Activated naive CD4-positive, alpha-beta T cell treated with anti-CD3 and anti-CD28 coated beads, Interleukin-2, amount 10 ng/mL, durations not matched to agents 7 days and 5 days (primary cell): ENCODE measurements at regions not wholly inside any gene's neighbourhood (a gene's known extent, or its start where the extent isn't known, plus 50 kb on each side); places are given as distances from the start of the nearest gene placed in this dataset.

ENCODE experiments used
- CTCF ChIA-PET: fragments of 350-600 bp; sonication (Branson Sonifier 250); formaldehyde crosslinking; loops from one replicate; lab custom pipeline; 2021; ENCODE audit warnings: antibody characterized with exemption; lab: Charles Lee
- DNase-seq: peaks from one replicate; pipeline ENCODE4 v3.0.0-alpha.2; 2020
- H3K27ac Mint-ChIP-seq: one replicate; pipeline ENCODE4 v1.8.0; 2021; ENCODE audit warnings: mild to moderate bottlenecking, moderate library complexity, mixed read lengths
- H3K27me3 Mint-ChIP-seq: one replicate; pipeline ENCODE4 v1.8.0; 2021; ENCODE audit warnings: mild to moderate bottlenecking, mixed read lengths
- H3K36me3 Mint-ChIP-seq: one replicate; pipeline ENCODE4 v1.8.0; 2021; ENCODE audit warnings: mixed read lengths
- H3K4me1 Mint-ChIP-seq: one replicate; pipeline ENCODE4 v1.8.0; 2021; ENCODE audit warnings: mixed read lengths
- H3K4me3 Mint-ChIP-seq: one replicate; pipeline ENCODE4 v1.8.0; 2021; ENCODE audit warnings: mild to moderate bottlenecking, moderate library complexity, mixed read lengths
- H3K9me3 Mint-ChIP-seq: one replicate; pipeline ENCODE4 v1.8.0; 2021; ENCODE audit warnings: mixed read lengths

DNA sequence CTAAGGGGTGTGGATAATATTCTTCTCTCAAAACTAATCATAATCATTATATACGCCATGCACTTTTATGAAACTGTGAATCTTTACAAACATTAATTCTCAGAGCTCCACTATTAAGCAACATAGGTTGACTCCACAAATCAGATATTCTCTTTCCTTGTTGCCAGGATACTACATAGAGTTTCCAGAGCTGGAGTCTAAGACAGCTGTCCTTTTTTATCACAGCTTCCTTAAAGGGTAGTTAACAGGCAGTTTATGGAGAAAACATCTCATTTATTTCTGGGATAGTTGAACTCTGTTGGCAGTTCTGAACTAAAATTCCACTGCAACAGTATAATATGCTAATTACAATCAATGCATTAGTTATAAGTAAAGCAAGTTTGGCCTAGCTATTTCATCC lies 152.1 kb upstream of the PPP1R2C start:
- H3K36me3 Mint-ChIP-seq: peaks cover 8% of the 10 kb centered on the region
- CTCF ChIA-PET: no interaction called here
- no peak for DNase-seq
- no peak overlapping the region for H3K4me3 Mint-ChIP-seq
- H3K27me3 Mint-ChIP-seq: peaks cover 4% of the 10 kb centered on the region
- peaks cover 19% of the 10 kb centered on the region for H3K4me1 Mint-ChIP-seq
- peaks cover 5% of the 10 kb centered on the region for H3K9me3 Mint-ChIP-seq
- no peak overlapping the region for H3K27ac Mint-ChIP-seq

DNA sequence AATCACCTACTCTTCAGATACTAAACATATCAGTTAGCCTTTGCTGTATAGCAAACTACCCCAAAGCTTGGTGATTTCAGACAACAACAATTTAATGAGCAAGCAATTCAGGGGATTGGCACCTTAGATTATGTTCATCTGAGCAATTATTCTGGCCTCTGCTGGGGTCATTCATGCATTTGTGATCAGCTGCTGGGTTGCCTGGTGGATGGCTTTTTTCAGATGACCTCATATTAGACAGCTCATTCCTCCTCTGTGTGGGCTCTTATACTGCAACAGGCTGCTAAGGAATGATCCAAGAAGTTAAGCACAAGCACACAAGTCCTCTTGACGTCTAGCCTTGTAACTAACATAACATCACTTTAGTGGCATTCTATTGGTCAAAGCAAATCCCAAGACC lies 153.0 kb upstream of the PPP1R2C start:
- Mint-ChIP-seq H3K36me3 (peaks cover 8% of the 10 kb centered on the region), H3K27ac (no peak overlapping the region), H3K9me3 (peaks cover 3% of the 10 kb centered on the region), H3K4me3 (no peak overlapping the region), H3K4me1 (peaks cover 22% of the 10 kb centered on the region), H3K27me3 (peaks cover 4% of the 10 kb centered on the region)
- CTCF ChIA-PET: no interaction called here
- no peak for DNase-seq

DNA sequence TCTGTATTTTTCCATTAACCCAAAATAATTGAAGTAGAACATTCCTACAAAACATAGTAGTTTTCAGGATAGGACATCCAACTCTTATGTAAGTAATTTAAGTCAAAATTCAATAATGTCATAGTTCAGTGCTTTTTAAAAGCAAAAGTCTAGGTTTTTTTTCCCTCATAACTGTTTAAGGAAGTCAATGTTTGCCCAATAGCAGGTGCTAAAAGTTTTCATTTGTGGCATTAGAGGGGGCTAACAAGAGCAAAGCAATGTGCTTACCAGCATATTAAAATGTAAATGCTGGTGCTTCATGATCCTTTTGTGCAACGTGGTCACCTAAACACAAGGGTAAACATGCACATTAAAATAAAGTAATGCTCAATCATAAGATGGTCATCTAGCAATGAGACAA lies 155.2 kb upstream of the PPP1R2C start:
- CTCF ChIA-PET: no interaction called here
- Mint-ChIP-seq H3K9me3 (peaks cover 3% of the 10 kb centered on the region), H3K4me3 (no peak overlapping the region)

DNA sequence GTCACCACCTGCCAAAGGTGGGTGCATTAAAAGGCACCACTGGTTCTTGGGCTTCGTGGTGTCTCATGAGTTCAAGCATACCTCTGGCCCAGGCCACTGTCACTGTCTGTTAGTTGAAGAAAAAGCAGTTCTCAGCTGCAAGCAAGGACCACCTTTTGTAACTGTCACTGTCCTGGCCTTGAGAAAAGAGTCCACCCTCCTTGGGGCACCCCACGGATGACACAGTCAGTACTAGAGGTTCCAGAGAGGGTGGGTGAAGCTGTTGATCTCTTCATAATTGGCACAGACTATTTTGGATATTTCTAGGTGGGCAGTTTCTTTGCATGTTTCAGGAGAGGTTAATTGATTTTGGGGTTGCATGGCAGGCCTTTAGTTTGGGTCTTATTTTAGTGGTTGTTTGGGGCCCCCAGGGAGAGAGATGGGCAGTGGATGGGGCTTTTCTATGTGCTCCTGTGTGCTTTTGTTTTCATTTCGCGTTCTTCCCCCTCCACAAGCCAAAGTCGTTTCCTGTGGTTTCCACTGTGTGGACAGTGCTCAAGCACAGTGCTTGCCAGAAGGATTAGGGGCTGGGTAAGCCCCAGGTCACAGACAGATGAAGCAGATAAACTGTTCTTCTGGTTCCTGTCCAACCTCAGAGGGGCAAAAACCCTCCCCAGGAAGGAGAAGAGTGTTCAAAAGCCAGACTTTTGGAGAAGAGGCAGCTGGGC lies 156.2 kb upstream of the PPP1R2C start:
- CTCF ChIA-PET: no interaction called here
- Mint-ChIP-seq H3K36me3 (peaks cover 5% of the 10 kb centered on the region), H3K9me3 (peaks cover 8% of the 10 kb centered on the region), H3K4me3 (no peak overlapping the region), H3K4me1 (peaks cover 25% of the 10 kb centered on the region), H3K27me3 (no peaks in the 10 kb centered on the region), H3K27ac (peak overlapping the region; percentile 83)
- DNase-seq: peak; percentile 57

More for the DNA sequence above, 155.2 kb upstream of the PPP1R2C start:
- Mint-ChIP-seq H3K27ac (peak overlapping the region; percentile 49), H3K36me3 (peaks cover 8% of the 10 kb centered on the region), H3K27me3 (peaks cover 1% of the 10 kb centered on the region), H3K4me1 (peaks cover 22% of the 10 kb centered on the region)
- DNase-seq: no peak

DNA sequence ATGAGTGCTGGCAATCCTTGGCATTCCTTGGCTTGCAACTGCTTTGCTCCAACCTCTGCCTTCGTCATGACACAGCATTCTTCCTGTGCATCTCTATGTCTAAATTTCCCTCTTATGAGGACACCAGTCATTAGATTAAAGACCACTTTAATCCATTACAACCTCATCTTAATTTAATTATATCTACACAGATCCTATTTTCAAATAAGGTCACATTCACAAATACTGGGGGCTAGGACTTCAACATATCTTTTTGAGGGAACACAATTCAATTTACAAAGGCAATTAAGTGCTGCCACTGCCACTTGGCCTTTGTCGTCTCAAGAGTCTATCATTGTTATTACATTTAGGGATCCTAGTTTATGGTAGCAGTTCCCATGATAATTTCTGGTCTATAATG lies 163.7 kb upstream of the PPP1R2C start:
- Mint-ChIP-seq H3K9me3 (peaks cover 11% of the 10 kb centered on the region), H3K27me3 (no peaks in the 10 kb centered on the region), H3K4me3 (no peak overlapping the region), H3K4me1 (peaks cover 72% of the 10 kb centered on the region), H3K27ac (peak overlapping the region; percentile 96), H3K36me3 (peaks cover 12% of the 10 kb centered on the region)
- CTCF ChIA-PET: no interaction called here
- DNase-seq: no peak

DNA sequence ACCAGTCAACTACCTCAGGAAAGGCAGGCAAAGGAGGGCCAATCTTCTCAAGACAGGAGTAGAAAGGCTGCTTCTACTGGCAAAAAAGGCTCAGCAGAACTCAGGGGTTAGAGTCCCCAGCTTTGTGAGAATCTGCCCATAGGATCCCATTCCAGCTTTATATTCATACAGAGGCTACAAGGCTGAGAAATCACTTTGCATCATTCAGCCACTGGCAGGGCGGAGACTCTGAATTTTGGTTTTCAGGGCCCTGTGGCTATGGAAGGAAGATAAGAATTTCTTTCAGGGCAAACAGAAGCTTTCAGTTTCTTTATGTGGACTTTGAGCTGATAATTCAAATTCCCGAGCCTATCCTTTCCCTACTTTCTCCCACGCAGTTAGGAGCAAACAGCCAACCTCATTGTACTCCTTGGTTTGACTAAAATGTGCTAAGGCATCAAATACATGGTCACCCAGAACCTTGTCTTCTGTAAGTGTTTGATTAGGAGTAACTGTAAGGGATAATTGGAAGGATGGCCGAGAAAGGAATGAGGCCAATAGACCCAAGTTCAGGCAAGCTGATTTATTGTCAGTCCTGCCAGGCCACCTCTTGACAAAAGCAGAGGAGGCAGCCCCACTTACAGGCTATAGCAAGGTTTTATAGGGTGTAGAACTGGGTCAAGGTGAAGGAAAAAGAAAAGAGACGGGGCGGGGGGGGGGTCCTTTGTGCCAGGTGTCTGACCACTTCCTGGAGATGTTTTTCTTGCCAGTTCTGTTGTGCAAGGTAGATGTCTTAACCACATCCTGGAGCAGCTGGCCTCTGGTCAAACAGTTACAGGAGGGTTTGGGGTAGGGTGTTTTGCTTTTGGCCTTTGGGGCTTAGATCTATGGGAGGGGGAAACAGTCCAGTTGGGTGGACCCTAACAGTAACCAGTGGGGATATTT lies 165.3 kb upstream of the PPP1R2C start:
- Mint-ChIP-seq H3K27ac (peak overlapping the region; percentile 96), H3K4me1 (peaks cover 87% of the 10 kb centered on the region), H3K27me3 (no peaks in the 10 kb centered on the region), H3K4me3 (peak overlapping the region; percentile 54), H3K9me3 (peaks cover 16% of the 10 kb centered on the region), H3K36me3 (peaks cover 19% of the 10 kb centered on the region)
- DNase-seq: peak; percentile 59
- CTCF ChIA-PET: interaction anchor here (1.1 kb wide), 1 partner anchor 1162 kb away, joined by 3 read pairs; no protein-coding TSS in a partner anchor

DNA sequence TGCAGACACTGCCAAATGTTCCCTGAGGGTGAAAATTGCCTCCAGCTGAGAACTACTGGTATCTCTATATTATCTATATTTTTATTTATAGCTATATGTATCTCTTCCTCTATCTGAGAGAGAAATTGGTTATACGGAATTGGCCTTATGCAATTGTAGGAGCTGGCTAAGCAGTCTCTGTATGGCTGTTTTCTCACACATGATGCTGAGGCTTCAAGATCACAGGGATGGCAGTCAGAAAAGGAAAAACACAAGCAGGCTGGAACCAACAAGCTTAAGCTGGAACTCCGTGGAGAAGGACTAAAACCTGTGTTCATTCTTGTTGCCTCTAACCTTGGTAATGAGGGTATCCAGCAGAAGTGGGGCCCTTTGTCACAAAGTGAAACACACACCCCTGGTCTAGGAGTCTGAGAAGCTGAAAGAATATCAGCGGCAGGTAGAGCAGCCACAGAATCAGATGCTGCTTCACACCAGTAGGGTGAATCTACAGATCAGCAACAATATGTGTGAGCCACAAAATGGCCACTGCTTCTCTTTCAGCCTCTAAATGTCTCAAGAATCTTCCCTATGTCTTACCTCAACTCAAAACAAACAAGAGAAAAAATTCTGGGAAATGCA lies 166.5 kb upstream of the PPP1R2C start:
- no peaks in the 10 kb centered on the region for H3K27me3 Mint-ChIP-seq
- no peak overlapping the region for H3K4me3 Mint-ChIP-seq
- peaks cover 24% of the 10 kb centered on the region for H3K36me3 Mint-ChIP-seq
- peak overlapping the region; percentile 96 for H3K27ac Mint-ChIP-seq
- CTCF ChIA-PET: no interaction called here
- peak; percentile 32 for DNase-seq
- peaks cover 15% of the 10 kb centered on the region for H3K9me3 Mint-ChIP-seq
- peaks cover 92% of the 10 kb centered on the region for H3K4me1 Mint-ChIP-seq

DNA sequence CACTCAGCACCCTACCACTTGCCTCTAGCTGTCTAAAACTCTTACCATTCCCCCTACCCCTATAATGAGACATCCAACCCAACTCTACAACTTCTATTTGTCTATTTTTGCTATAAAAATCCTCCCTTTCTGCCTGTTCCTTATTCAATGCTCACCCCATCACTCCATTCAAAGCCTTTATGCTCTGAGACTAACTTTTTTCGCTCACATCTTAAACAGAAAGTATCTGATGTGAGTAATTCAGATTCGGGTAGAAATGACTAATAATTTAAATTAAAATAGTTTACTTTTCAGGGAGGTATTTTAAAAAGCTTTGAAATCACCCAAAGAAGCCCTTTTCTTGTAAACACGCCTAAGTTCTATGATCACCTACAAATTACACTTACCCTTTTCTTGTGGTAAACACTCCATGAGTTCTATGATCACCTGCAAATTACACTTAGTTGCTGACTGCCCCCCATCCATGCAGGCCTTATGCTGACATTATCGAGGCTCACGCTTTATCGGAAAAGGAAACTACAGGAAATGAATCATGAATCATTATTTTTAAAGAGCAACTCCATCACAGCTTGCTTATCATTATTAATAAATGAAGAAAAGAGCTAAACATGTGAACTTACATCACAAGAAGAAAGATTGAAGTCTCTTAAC lies 168.7 kb upstream of the PPP1R2C start:
- no peaks in the 10 kb centered on the region for H3K27me3 Mint-ChIP-seq
- peaks cover 15% of the 10 kb centered on the region for H3K9me3 Mint-ChIP-seq
- peaks cover 75% of the 10 kb centered on the region for H3K4me1 Mint-ChIP-seq
- H3K36me3 Mint-ChIP-seq: peaks cover 18% of the 10 kb centered on the region
- H3K27ac Mint-ChIP-seq: peak overlapping the region; percentile 96
- CTCF ChIA-PET: no interaction called here
- H3K4me3 Mint-ChIP-seq: peak overlapping the region; percentile 19
- no peak for DNase-seq

DNA sequence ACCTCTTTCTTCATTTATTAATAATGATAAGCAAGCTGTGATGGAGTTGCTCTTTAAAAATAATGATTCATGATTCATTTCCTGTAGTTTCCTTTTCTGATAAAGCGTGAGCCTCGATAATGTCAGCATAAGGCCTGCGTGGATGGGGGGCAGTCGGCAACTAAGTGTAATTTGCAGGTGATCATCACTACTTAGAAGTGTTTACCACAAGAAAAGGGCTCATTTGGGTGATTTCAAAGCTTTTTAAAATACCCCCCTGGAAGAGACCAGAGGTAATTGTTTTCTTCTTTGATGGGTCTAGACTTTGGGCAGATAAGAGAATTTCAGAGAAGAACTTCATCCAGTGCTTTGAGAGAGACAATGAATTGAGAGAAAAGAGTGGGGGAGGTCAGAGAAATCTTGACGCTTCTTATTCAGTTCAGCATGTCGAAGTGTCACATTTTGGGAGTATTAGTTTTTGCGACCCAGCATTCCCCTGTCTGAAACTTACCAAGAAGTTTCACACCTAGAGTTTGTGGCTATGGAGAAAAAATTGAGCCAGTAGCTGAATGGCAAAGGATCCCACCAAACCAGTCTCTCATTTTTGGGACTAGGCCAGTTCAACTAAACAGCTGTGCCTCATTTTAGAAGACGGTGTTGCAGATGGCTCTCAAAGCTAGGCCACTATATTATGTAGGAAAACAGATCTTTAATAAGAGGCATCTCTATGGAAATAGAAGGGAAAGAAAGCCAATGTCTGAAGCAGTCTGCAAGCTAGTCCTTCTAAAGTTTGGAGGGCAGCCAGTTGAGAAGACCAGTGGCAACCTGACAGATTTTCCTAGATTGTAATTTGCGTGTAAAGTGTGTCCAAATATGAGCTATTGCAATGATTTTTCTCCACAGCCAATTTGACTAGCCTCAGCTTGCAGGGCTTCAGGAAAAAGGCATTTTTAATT lies 171.0 kb upstream of the PPP1R2C start:
- CTCF ChIA-PET: no interaction called here
- no peak for DNase-seq
- peaks cover 26% of the 10 kb centered on the region for H3K36me3 Mint-ChIP-seq
- peaks cover 61% of the 10 kb centered on the region for H3K4me1 Mint-ChIP-seq
- peaks cover 22% of the 10 kb centered on the region for H3K9me3 Mint-ChIP-seq
- peak overlapping the region; percentile 86 for H3K27ac Mint-ChIP-seq
- no peak overlapping the region for H3K4me3 Mint-ChIP-seq
- no peaks in the 10 kb centered on the region for H3K27me3 Mint-ChIP-seq

DNA sequence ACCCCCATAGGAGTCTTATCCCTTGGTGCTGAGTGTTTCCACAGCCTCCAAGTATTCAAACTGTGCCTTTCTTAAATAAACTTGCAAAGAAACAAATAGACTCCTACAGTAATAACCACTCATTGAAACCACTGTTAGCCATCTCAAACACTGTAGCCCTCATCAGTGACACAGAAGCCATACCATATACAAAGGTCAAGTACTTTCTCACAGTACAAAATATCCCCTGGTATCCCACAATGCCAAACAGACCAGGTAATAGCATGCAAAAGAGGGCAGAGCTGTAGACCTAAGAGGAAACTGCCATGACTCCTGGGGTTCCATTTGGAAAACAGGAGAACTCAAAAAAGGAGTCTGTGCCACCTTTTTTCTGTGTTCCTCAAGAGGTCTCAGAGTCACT lies 173.8 kb upstream of the PPP1R2C start:
- CTCF ChIA-PET: no interaction called here
- peaks cover 43% of the 10 kb centered on the region for H3K4me1 Mint-ChIP-seq
- no peak overlapping the region for H3K27ac Mint-ChIP-seq
- H3K27me3 Mint-ChIP-seq: no peaks in the 10 kb centered on the region
- H3K4me3 Mint-ChIP-seq: no peak overlapping the region
- peaks cover 23% of the 10 kb centered on the region for H3K36me3 Mint-ChIP-seq
- peaks cover 16% of the 10 kb centered on the region for H3K9me3 Mint-ChIP-seq
- DNase-seq: no peak

DNA sequence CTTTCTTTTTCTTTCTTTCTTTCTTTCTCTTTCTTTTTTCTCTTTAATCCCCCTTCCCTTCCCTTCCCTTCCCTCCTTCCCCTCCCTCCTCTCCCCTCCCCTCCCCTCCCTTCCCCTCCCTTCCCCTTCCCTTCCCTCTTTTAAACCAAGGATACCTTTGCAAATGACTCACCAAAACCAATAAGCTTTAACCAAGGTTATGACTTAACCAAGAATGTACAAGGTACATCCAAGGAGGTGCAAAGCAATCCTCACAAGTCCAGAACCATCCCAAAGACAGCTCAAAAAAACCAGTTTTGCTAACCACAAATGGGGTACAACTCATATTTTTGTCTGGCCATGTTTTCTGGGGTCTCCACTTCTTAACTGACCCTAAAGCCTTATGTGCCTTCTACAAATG lies 174.7 kb upstream of the PPP1R2C start:
- no peak overlapping the region for H3K27ac Mint-ChIP-seq
- H3K27me3 Mint-ChIP-seq: no peaks in the 10 kb centered on the region
- H3K4me1 Mint-ChIP-seq: peaks cover 34% of the 10 kb centered on the region
- no peak overlapping the region for H3K4me3 Mint-ChIP-seq
- peaks cover 11% of the 10 kb centered on the region for H3K9me3 Mint-ChIP-seq
- CTCF ChIA-PET: no interaction called here
- H3K36me3 Mint-ChIP-seq: peaks cover 17% of the 10 kb centered on the region
- no peak for DNase-seq

DNA sequence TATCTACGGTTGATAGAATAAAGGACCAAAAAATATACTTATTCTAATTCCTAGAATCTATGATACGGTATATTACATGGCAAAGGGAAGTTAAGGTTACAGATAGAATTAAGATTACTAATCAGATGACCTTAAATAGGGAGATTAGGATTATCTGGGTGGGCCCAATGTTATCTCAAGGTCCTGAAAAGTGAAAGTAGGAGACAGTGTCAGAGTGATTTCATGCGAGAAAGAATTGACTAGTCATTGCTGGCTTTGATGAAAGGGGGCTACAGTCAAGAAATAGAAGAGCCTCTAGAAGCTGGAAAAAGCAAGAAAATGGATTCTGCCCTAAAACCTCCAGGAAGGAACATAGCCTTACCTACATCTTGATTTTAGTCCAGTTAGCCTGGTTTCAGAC lies 176.9 kb upstream of the PPP1R2C start:
- Mint-ChIP-seq H3K27me3 (no peaks in the 10 kb centered on the region), H3K4me3 (no peak overlapping the region), H3K9me3 (peaks cover 8% of the 10 kb centered on the region), H3K27ac (no peak overlapping the region), H3K36me3 (peaks cover 11% of the 10 kb centered on the region), H3K4me1 (peaks cover 19% of the 10 kb centered on the region)
- DNase-seq: no peak
- CTCF ChIA-PET: no interaction called here

DNA sequence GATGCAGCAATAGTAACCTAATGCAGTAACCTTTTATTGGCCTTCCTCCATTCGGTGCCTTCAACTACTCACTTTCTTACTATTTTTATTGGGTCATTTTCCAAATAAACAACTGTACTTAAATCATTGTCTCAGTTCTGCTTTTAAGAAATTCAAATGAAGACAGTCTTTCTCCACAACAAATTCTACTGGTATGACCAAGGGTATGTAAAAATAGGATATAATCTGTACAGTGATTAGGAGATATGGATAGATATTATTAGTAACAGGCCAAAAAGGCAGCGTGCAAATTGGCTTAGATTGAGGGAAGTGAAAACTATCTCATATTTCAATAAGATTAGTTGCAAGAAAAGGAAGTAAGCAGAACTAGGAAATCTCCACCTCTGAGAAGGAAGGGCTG lies 177.4 kb upstream of the PPP1R2C start:
- CTCF ChIA-PET: no interaction called here
- H3K4me3 Mint-ChIP-seq: no peak overlapping the region

More for the DNA sequence above, 177.4 kb upstream of the PPP1R2C start:
- Mint-ChIP-seq H3K36me3 (peaks cover 11% of the 10 kb centered on the region), H3K9me3 (peaks cover 8% of the 10 kb centered on the region), H3K27me3 (no peaks in the 10 kb centered on the region), H3K27ac (peak overlapping the region; percentile 29), H3K4me1 (peaks cover 19% of the 10 kb centered on the region)
- no peak for DNase-seq
